Ovary (tissue), 3 donors: ENCODE measurements at regions not wholly inside any gene's neighbourhood (a gene's known extent, or its start where the extent isn't known, plus 50 kb on each side); places are given as distances from the start of the nearest gene placed in this dataset.

Source experiments
- CTCF ChIP-seq, 3 donors: fragments of 450-650 bp in 2 of 3; fragments of 200-600 bp in 1 of 3; IDR thresholded peaks; one replicate each; pipeline versions ENCODE4 v1.5.1 to v1.8.0; 2016 to 2022; ENCODE audit warnings: antibody characterized with exemption in 3 of 3, mild to moderate bottlenecking in 1 of 3
- EP300 ChIP-seq: sonication (generic); formaldehyde crosslinking; IDR thresholded peaks from one replicate; pipeline ENCODE4 v1.6.1; 2017; ENCODE audit warnings: antibody characterized with exemption
- POLR2A ChIP-seq: fragments of 450-650 bp; IDR thresholded peaks from one replicate; pipeline ENCODE4 v1.6.1; 2017; ENCODE audit warnings: antibody characterized with exemption, mild to moderate bottlenecking, moderate library complexity
- donor health status: DM: no; HTN: no; CAD: no.

GRCh38 chr12:77522247-77522646 is 308.4 kb upstream of the NAV3 start:
- TF ChIP-seq POLR2A (no peak), CTCF (IDR thresholded peaks at IDR 0.05) (no peak), EP300 (no peak)
